Vagina (tissue), 2 donors: ENCODE measurements at regions not wholly inside any gene's neighbourhood (a gene's known extent, or its start where the extent isn't known, plus 50 kb on each side); places are given as distances from the start of the nearest gene placed in this dataset.
"Not testable (repeated sequence)": the region's sequence is repeated elsewhere in the genome, so short reads cannot be mapped to it uniquely, and the experiment has no call there.

ENCODE experiments used
- POLR2A ChIP-seq, 2 donors: fragments of 450-650 bp; IDR thresholded peaks; one replicate each; pipeline ENCODE4 v1.6.1; 2017; ENCODE audit warnings: antibody characterized with exemption in 2 of 2, mild to moderate bottlenecking in 2 of 2, moderate library complexity in 2 of 2
- TF ChIP-seq, protein P1 (sequence below), 3 experiments: fragments of 450-650 bp in 2 of 3; fragments of 200-600 bp in 1 of 3; sonication (generic) in 1 of 3; IDR thresholded peaks; one replicate each; pipeline ENCODE4 v1.5.1; 2017 to 2019; ENCODE audit warnings: antibody characterized with exemption in 3 of 3, mild to moderate bottlenecking in 2 of 3, moderate library complexity in 2 of 3

DNA sequence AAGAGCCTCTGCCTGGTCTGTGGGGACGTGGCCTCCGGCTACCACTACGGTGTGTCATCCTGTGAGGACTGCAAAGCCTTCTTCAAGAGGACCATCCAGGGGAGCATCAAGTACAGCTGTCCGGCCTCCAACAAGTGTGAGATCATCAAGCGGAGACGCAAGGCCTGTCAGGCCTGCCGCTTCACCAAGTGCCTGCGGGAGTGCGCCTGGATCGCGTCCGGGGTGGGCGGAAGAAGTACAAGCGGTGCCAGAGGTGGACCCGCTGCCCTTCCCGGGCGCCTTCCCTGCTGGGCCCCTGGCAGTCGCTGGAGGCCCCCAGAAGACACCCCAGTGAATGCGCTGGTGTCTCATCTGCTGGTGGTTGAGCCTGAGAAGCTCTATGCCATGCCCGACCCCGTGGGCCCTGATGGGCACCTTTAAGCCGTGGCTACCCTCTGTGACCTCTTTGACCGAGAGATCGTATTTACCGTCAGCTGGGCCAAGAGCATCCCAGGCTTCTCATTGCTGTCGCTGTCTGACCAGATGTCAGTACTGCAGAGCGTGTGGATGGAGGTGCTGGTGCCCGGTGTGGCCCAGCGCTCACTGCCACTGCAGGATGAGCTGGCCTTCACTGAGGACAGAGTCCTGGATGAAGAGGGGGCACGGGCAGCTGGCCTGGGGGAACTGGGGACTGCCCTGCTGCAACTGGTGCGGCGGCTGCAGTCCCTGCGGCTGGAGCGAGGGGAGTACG is 84.3 kb downstream of the MRPL57 start:
- TF ChIP-seq, protein P1, sequence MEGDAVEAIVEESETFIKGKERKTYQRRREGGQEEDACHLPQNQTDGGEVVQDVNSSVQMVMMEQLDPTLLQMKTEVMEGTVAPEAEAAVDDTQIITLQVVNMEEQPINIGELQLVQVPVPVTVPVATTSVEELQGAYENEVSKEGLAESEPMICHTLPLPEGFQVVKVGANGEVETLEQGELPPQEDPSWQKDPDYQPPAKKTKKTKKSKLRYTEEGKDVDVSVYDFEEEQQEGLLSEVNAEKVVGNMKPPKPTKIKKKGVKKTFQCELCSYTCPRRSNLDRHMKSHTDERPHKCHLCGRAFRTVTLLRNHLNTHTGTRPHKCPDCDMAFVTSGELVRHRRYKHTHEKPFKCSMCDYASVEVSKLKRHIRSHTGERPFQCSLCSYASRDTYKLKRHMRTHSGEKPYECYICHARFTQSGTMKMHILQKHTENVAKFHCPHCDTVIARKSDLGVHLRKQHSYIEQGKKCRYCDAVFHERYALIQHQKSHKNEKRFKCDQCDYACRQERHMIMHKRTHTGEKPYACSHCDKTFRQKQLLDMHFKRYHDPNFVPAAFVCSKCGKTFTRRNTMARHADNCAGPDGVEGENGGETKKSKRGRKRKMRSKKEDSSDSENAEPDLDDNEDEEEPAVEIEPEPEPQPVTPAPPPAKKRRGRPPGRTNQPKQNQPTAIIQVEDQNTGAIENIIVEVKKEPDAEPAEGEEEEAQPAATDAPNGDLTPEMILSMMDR (IDR thresholded peaks at IDR 0.05) = not testable (repeated sequence)
- TF ChIP-seq POLR2A (IDR thresholded peaks at IDR 0.05) = not testable (repeated sequence)
